ENCODE measurements at regions not wholly inside any gene's neighbourhood (a gene's known extent, or its start where the extent isn't known, plus 50 kb on each side); places are given as distances from the start of the nearest gene placed in this dataset.
"Not testable (repeated sequence)": the region's sequence is repeated elsewhere in the genome, so short reads cannot be mapped to it uniquely, and the experiment has no call there.

DNA sequence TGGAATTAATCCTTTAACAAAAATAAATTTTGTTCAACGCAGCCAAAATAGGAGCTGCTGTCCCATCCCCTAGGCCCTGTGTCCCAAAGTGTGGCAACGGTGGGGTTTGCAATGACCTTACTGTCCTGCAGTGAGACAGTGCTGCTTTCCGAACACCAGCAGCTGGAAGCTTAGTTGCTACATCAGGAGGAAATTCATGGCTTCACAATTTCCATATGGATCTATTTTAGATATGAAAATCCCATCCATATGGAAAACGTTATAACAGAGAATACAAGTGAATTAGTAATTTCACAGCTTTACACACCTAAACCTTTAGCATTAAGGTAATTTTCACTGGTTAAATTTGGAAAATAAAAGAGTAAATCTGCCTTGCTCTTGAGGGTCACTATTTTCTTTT, 396.3 kb upstream of the TENM3 start:
- no peak for TF ChIP-seq ZFX (IDR thresholded peaks at IDR 0.05)
- TF ChIP-seq, protein P1, sequence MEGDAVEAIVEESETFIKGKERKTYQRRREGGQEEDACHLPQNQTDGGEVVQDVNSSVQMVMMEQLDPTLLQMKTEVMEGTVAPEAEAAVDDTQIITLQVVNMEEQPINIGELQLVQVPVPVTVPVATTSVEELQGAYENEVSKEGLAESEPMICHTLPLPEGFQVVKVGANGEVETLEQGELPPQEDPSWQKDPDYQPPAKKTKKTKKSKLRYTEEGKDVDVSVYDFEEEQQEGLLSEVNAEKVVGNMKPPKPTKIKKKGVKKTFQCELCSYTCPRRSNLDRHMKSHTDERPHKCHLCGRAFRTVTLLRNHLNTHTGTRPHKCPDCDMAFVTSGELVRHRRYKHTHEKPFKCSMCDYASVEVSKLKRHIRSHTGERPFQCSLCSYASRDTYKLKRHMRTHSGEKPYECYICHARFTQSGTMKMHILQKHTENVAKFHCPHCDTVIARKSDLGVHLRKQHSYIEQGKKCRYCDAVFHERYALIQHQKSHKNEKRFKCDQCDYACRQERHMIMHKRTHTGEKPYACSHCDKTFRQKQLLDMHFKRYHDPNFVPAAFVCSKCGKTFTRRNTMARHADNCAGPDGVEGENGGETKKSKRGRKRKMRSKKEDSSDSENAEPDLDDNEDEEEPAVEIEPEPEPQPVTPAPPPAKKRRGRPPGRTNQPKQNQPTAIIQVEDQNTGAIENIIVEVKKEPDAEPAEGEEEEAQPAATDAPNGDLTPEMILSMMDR (conservative IDR thresholded peaks at IDR 0.05) = no peak
- H3K27ac ChIP-seq = no peak overlapping the region

DNA sequence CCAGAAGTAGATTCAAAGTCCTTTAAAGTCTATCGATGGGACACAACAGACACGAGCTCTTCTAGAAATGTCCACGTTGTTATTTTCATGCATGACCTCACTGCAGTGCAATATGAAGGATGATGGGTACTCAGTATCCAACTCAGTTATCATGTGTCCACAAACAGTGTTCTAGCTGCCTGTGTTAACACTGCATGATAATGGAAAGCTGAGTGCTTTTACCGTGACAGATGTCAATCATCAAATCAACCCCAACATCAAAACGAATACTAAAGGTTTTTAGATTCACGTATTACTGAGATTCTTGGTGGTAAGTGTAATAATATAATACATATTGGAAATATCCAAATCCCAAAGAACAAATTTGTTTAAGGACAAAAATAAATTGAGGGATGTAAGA, 394.8 kb upstream of the TENM3 start:
- no peak overlapping the region for H3K27ac ChIP-seq
- TF ChIP-seq, protein P1 (conservative IDR thresholded peaks at IDR 0.05) = no peak
- no peak for TF ChIP-seq ZFX (IDR thresholded peaks at IDR 0.05)

DNA sequence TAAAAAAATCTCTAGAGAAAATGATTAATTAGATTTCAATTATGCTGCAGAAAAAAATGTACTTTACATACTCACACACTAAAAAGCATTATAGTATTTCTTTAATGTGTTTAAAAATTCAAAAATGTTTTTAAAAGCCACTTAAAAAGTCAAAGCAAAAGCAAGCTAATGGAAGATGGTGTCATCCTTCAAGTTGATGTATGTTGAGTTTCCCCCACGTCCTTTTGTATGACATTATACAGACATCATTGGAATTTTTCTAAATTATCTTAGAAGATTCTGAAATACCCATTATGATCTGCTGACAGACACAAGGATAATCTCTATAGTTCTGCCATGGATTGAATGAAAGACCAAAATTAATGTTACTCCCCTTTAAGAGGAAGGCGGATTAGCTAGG, 393.7 kb upstream of the TENM3 start:
- H3K27ac ChIP-seq = no peak overlapping the region
- no peak for TF ChIP-seq ZFX (IDR thresholded peaks at IDR 0.05)
- TF ChIP-seq, protein P1 (conservative IDR thresholded peaks at IDR 0.05) = no peak

DNA sequence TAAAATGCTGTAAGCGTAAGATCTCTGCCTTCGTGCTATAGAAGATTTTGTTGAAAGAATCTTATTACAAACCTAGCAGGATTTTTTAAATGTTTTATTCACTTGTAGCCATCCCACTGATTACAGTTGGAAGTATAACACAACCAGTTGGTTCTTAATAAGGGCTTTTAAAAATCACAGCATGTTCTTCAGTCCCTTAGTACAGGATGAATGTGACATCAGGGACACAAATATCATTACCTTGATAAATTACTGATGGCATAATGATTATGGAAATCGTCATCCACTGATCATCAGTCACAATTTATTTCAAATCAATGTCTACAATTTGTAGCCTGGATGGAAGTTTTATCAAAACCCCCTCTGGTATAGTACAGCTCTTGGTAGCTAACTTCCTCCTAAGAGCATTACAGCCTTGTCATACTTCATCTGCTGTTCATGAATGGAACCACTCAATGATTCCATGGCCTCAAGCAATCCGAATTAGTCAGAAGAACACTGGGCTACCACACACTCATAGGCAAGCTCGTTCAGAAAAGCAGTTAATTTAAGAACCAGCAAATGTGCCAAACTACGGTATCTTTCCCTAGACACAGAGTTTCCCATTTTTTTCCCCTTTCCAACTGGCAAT, 389.2 kb upstream of the TENM3 start:
- H3K27ac ChIP-seq = no peak overlapping the region
- TF ChIP-seq ZFX (IDR thresholded peaks at IDR 0.05) = no peak
- TF ChIP-seq, protein P1 (conservative IDR thresholded peaks at IDR 0.05) = no peak

DNA sequence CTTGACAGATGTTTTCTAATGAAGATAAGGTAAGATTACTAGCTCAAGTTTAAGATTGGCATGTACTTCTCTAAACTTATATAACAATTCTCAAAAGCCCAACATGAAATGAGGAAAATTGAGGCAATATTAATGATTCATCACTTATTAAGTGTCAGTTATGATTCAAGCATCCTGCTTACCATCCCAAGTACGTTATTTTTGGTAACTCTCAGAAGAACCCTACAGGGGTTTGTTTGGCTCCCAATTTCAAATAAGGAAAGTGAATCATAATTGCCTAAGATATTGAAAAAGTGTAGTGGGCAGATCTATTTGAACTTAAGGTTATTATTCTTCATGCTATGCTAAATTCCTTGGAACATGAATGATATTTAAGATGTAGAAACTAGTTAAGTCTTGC, 387.9 kb upstream of the TENM3 start:
- TF ChIP-seq, protein P1 (conservative IDR thresholded peaks at IDR 0.05) = no peak
- TF ChIP-seq ZFX (IDR thresholded peaks at IDR 0.05) = no peak
- no peak overlapping the region for H3K27ac ChIP-seq

DNA sequence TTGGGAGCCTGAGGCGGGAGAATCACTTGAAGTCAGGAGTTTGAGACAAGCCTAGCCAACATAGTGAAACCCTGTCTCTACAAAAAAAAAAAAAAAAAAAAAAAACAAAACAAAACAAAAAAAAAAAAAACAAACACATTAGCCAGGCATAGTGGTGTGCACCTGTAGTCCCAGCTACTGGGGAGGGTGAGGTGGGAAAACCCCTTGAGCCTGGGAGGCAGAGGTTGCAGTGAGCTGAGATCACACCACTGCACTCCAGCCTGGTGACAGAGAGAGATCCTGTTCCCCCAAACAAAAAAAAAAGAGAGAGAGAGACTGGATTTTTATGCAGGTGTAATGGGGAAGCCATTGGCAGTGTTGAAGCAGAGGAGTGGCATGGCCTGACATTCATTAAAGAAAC, 385.7 kb upstream of the TENM3 start:
- H3K27ac ChIP-seq = not testable (repeated sequence)

DNA sequence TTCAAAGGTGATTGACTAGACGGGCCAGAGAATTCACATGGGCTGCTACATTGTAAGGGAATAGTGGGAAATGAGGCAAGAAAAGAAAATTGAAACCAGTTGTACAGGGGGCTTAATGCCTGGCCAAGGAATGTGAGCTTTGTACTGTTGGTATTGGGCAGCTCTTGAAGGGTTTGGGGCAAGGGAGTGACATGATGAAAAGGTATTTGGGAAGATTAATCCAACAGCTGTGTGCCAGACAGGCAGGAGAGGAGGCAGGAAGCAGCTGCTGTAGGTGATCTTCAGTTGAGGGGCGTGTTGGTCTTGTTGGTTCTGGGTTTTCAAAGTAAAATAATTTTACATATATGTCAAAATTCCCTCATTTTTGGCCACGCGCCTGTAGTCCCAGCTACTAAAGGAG, 384.5 kb upstream of the TENM3 start:
- no peak for TF ChIP-seq ZFX (IDR thresholded peaks at IDR 0.05)
- TF ChIP-seq, protein P1 (conservative IDR thresholded peaks at IDR 0.05) = no peak
- H3K27ac ChIP-seq = no peak overlapping the region

DNA sequence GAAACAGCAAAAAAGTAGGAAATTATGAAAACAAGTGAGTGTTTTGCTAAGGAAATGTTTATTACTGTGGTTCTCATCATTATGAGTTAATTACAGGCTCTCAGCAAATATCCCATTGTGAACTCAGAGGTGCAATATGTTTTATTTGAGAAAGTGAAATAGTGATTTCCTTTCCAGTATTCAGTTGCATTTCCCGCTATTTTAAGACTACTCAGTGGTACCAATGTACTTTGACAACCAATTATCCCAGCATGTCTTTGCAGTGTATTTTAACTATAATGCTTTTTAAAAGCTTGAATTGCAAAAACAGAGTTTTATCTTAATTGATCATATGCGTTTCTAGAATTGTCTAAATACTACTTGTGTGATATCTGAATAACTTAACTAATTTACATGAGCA, 383.8 kb upstream of the TENM3 start:
- H3K27ac ChIP-seq = no peak overlapping the region
- no peak for TF ChIP-seq ZFX (IDR thresholded peaks at IDR 0.05)
- TF ChIP-seq, protein P1 (conservative IDR thresholded peaks at IDR 0.05) = no peak

All from C4-2B (cell line).